ENCODE measurements at regions not wholly inside any gene's neighbourhood (a gene's known extent, or its start where the extent isn't known, plus 50 kb on each side); places are given as distances from the start of the nearest gene placed in this dataset.

GRCh38 chr3:118635711-118636110 lies 398.9 kb downstream of the IGSF11 start:
- H3K9ac ChIP-seq (ENCODE audit: low read depth, low read length, poor library complexity), result no peak overlapping the region
- H3K79me1 ChIP-seq (ENCODE audit: low read depth, low read length), result no peaks in the 10 kb centered on the region
- no peak overlapping the region for H4K8ac ChIP-seq (ENCODE audit: low read depth, low read length)
- no peaks in the 10 kb centered on the region for H3K27me3 ChIP-seq (ENCODE audit: control insufficient read depth in 3 of 3, insufficient read depth in 3 of 3, low read depth in 1 of 3, low read length in 3 of 3)
- no CpG with 5 or more reads among the region's 1 CpG for WGBS, 2 donors (ENCODE audit: extremely low coverage in 2 of 2, insufficient read length in 2 of 2, insufficient replicate concordance in 1 of 2)
- H3K23ac ChIP-seq (ENCODE audit: low read depth, low read length, poor library complexity), result no peak overlapping the region
- no peak overlapping the region for H2BK15ac ChIP-seq (ENCODE audit: low read length)
- H3K18ac ChIP-seq (ENCODE audit: low read length), result no peak overlapping the region
- no peaks in the 10 kb centered on the region for H3K4me1 ChIP-seq (ENCODE audit: control insufficient read depth in 2 of 2, insufficient read depth in 1 of 2, low read depth in 1 of 2, low read length in 2 of 2)
- no peaks in the 10 kb centered on the region for H3K36me3 ChIP-seq (replicated peaks in 1 of 2; ENCODE audit: control insufficient read depth in 2 of 2, insufficient read depth in 2 of 2, low read length in 2 of 2)
- no peak overlapping the region for H4K91ac ChIP-seq (ENCODE audit: low read depth, low read length, poor library complexity)
- no peak for DNase-seq (ENCODE audit: low spot score)
- no peak overlapping the region for H2BK120ac ChIP-seq (ENCODE audit: low read depth, low read length)
- no peak overlapping the region for H3K4ac ChIP-seq (ENCODE audit: low read length)
- no peak overlapping the region for H2BK12ac ChIP-seq (ENCODE audit: low read length)
- H3K9me3 ChIP-seq (replicated peaks in 1 of 2; ENCODE audit: control insufficient read depth in 2 of 2, insufficient read depth in 1 of 2, low read depth in 1 of 2, low read length in 2 of 2), result no peaks in the 10 kb centered on the region
- no peak overlapping the region for H3K4me2 ChIP-seq (ENCODE audit: insufficient read depth, low read length, poor library complexity, severe bottlenecking)
- no peak overlapping the region for H2AK5ac ChIP-seq (ENCODE audit: low read depth, low read length)
- H2AFZ ChIP-seq (ENCODE audit: low read length), result no peak overlapping the region
- no peak overlapping the region for H2BK5ac ChIP-seq (ENCODE audit: low read length)
- H3K27ac ChIP-seq (replicated peaks; ENCODE audit: low read length), result no peak overlapping the region
- no peak overlapping the region for H3K4me3 ChIP-seq (ENCODE audit: low read length in 2 of 2)
- H3K14ac ChIP-seq (ENCODE audit: low read length), result no peak overlapping the region

DNA sequence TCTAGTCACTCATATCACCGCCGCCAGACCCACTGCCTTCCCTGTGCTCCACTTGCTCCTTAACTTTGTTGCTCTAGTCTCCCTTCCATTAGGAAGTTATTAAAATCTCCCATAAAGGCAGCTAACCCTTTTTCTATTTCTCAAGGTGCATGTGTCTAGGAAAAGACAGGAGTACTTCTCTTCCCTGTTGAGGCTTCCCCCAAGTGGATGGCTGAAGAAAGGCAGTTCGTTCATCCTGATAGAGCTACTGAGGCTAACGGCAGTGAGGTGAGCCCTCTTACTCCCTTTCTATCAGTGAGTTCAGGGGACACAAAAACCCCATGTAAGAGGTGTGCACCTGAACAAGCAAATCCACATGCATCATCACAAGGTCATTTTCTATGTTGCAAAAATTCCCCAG lies 397.8 kb downstream of the IGSF11 start:
- Histone ChIP-seq H4K91ac (ENCODE audit: low read depth, low read length, poor library complexity) (no peak overlapping the region), H3K18ac (ENCODE audit: low read length) (no peak overlapping the region), H3K4me3 (ENCODE audit: low read length in 2 of 2) (no peak overlapping the region), H2BK5ac (ENCODE audit: low read length) (no peak overlapping the region), H3K27me3 (ENCODE audit: control insufficient read depth in 3 of 3, insufficient read depth in 3 of 3, low read depth in 1 of 3, low read length in 3 of 3) (no peaks in the 10 kb centered on the region), H3K27ac (replicated peaks; ENCODE audit: low read length) (no peak overlapping the region), H3K36me3 (replicated peaks in 1 of 2; ENCODE audit: control insufficient read depth in 2 of 2, insufficient read depth in 2 of 2, low read length in 2 of 2) (no peaks in the 10 kb centered on the region), H4K8ac (ENCODE audit: low read depth, low read length) (no peak overlapping the region), H3K4me2 (ENCODE audit: insufficient read depth, low read length, poor library complexity, severe bottlenecking) (no peak overlapping the region), H2BK120ac (ENCODE audit: low read depth, low read length) (no peak overlapping the region), H3K4ac (ENCODE audit: low read length) (no peak overlapping the region), H2AK5ac (ENCODE audit: low read depth, low read length) (no peak overlapping the region), H2BK15ac (ENCODE audit: low read length) (no peak overlapping the region), H2BK12ac (ENCODE audit: low read length) (no peak overlapping the region), H3K4me1 (ENCODE audit: control insufficient read depth in 2 of 2, insufficient read depth in 1 of 2, low read depth in 1 of 2, low read length in 2 of 2) (peaks cover 0 to 7% of the 10 kb centered on the region in 2 donors), H3K79me1 (ENCODE audit: low read depth, low read length) (no peaks in the 10 kb centered on the region), H3K23ac (ENCODE audit: low read depth, low read length, poor library complexity) (no peak overlapping the region), H3K9me3 (replicated peaks in 1 of 2; ENCODE audit: control insufficient read depth in 2 of 2, insufficient read depth in 1 of 2, low read depth in 1 of 2, low read length in 2 of 2) (no peaks in the 10 kb centered on the region), H3K14ac (ENCODE audit: low read length) (no peak overlapping the region), H2AFZ (ENCODE audit: low read length) (no peak overlapping the region), H3K9ac (ENCODE audit: low read depth, low read length, poor library complexity) (no peak overlapping the region)
- no peak for DNase-seq (ENCODE audit: low spot score)
- no CpG with 5 or more reads among the region's 4 CpGs for WGBS, 2 donors (ENCODE audit: extremely low coverage in 2 of 2, insufficient read length in 2 of 2, insufficient replicate concordance in 1 of 2)

DNA sequence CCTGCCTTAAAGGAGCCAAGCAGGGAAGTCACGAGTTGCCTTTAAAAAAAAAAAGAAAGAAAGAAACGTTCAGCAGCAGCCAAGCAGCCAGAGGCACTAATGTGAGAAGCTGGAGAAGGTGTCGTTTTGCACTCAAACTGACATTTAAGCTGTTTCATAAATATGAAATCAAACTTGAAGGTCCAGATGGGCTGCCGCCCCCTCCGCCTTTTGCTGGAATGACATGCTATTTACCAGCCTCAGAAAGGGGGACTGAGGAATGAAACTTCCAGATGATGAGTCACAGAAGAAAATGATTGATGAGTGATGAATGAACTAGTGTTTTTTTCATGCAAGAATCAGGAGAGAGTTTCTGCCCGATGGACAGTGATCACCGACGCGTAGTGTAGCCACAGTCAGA lies 396.8 kb downstream of the IGSF11 start:
- Histone ChIP-seq H4K8ac (ENCODE audit: low read depth, low read length) (no peak overlapping the region), H2AFZ (ENCODE audit: low read length) (no peak overlapping the region), H3K79me1 (ENCODE audit: low read depth, low read length) (no peaks in the 10 kb centered on the region), H3K36me3 (replicated peaks in 1 of 2; ENCODE audit: control insufficient read depth in 2 of 2, insufficient read depth in 2 of 2, low read length in 2 of 2) (no peaks in the 10 kb centered on the region), H2BK5ac (ENCODE audit: low read length) (no peak overlapping the region), H3K4me2 (ENCODE audit: insufficient read depth, low read length, poor library complexity, severe bottlenecking) (no peak overlapping the region), H2BK120ac (ENCODE audit: low read depth, low read length) (no peak overlapping the region), H3K9ac (ENCODE audit: low read depth, low read length, poor library complexity) (no peak overlapping the region), H3K18ac (ENCODE audit: low read length) (no peak overlapping the region), H4K91ac (ENCODE audit: low read depth, low read length, poor library complexity) (no peak overlapping the region), H3K23ac (ENCODE audit: low read depth, low read length, poor library complexity) (no peak overlapping the region), H3K4me3 (ENCODE audit: low read length in 2 of 2) (no peak overlapping the region), H2BK12ac (ENCODE audit: low read length) (no peak overlapping the region), H3K4ac (ENCODE audit: low read length) (no peak overlapping the region), H3K27ac (replicated peaks; ENCODE audit: low read length) (no peak overlapping the region), H3K4me1 (ENCODE audit: control insufficient read depth in 2 of 2, insufficient read depth in 1 of 2, low read depth in 1 of 2, low read length in 2 of 2) (peaks cover 0 to 11% of the 10 kb centered on the region in 2 donors), H2AK5ac (ENCODE audit: low read depth, low read length) (no peak overlapping the region), H3K14ac (ENCODE audit: low read length) (no peak overlapping the region), H3K27me3 (ENCODE audit: control insufficient read depth in 3 of 3, insufficient read depth in 3 of 3, low read depth in 1 of 3, low read length in 3 of 3) (no peaks in the 10 kb centered on the region), H3K9me3 (replicated peaks in 1 of 2; ENCODE audit: control insufficient read depth in 2 of 2, insufficient read depth in 1 of 2, low read depth in 1 of 2, low read length in 2 of 2) (no peaks in the 10 kb centered on the region), H2BK15ac (ENCODE audit: low read length) (no peak overlapping the region)
- no peak for DNase-seq (ENCODE audit: low spot score)
- no CpG with 5 or more reads among the region's 9 CpGs for WGBS, 2 donors (ENCODE audit: extremely low coverage in 2 of 2, insufficient read length in 2 of 2, insufficient replicate concordance in 1 of 2)

DNA sequence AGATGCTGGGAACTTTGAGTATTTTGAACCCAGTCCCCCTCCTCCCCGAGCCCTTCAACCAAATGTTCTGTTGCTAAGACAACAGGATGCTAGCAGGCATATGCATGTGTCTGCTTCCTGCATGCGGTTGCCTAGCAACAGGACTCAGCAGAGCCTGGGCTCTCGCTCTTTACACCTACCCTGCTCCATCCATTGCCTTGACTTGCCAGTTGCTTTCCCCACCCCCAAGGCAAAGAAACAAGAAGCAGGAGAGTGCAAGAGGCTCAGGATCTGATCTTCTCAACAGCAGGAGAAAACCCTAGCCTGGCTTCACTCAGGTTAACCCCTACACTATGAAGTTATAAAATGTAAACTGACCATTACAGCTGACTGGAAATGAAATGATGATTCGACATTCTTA lies 393.0 kb downstream of the IGSF11 start:
- no peak overlapping the region for H4K8ac ChIP-seq (ENCODE audit: low read depth, low read length)
- no peak overlapping the region for H2AK5ac ChIP-seq (ENCODE audit: low read depth, low read length)
- H3K27me3 ChIP-seq (ENCODE audit: control insufficient read depth in 3 of 3, insufficient read depth in 3 of 3, low read depth in 1 of 3, low read length in 3 of 3), result no peaks in the 10 kb centered on the region
- H3K36me3 ChIP-seq (replicated peaks in 1 of 2; ENCODE audit: control insufficient read depth in 2 of 2, insufficient read depth in 2 of 2, low read length in 2 of 2), result no peaks in the 10 kb centered on the region
- H3K9ac ChIP-seq (ENCODE audit: low read depth, low read length, poor library complexity), result no peak overlapping the region
- H2BK120ac ChIP-seq (ENCODE audit: low read depth, low read length), result no peak overlapping the region
- H3K18ac ChIP-seq (ENCODE audit: low read length), result no peak overlapping the region
- no peak overlapping the region for H4K91ac ChIP-seq (ENCODE audit: low read depth, low read length, poor library complexity)
- peak overlapping the region; percentile 63 for H2AFZ ChIP-seq (ENCODE audit: low read length)
- H3K9me3 ChIP-seq (replicated peaks in 1 of 2; ENCODE audit: control insufficient read depth in 2 of 2, insufficient read depth in 1 of 2, low read depth in 1 of 2, low read length in 2 of 2), result no peaks in the 10 kb centered on the region
- no peak overlapping the region for H3K4ac ChIP-seq (ENCODE audit: low read length)
- peaks cover 0 to 12% of the 10 kb centered on the region in 2 donors for H3K4me1 ChIP-seq (ENCODE audit: control insufficient read depth in 2 of 2, insufficient read depth in 1 of 2, low read depth in 1 of 2, low read length in 2 of 2)
- no CpG with 5 or more reads among the region's 4 CpGs for whole genome bisulfite sequencing, 2 donors (ENCODE audit: extremely low coverage in 2 of 2, insufficient read length in 2 of 2, insufficient replicate concordance in 1 of 2)
- H3K23ac ChIP-seq (ENCODE audit: low read depth, low read length, poor library complexity), result no peak overlapping the region
- no peak overlapping the region for H2BK15ac ChIP-seq (ENCODE audit: low read length)
- H3K79me1 ChIP-seq (ENCODE audit: low read depth, low read length), result no peaks in the 10 kb centered on the region
- DNase-seq (ENCODE audit: low spot score), result peak; percentile 27
- no peak overlapping the region for H2BK5ac ChIP-seq (ENCODE audit: low read length)
- H3K4me2 ChIP-seq (ENCODE audit: insufficient read depth, low read length, poor library complexity, severe bottlenecking), result no peak overlapping the region
- H2BK12ac ChIP-seq (ENCODE audit: low read length), result no peak overlapping the region
- no peak overlapping the region for H3K4me3 ChIP-seq (ENCODE audit: low read length in 2 of 2)
- no peak overlapping the region for H3K14ac ChIP-seq (ENCODE audit: low read length)
- no peak overlapping the region for H3K27ac ChIP-seq (replicated peaks; ENCODE audit: low read length)

All from neuronal stem cell (in vitro differentiated cells).